22Rv1 (cell line): ENCODE measurements at regions not wholly inside any gene's neighbourhood (a gene's known extent, or its start where the extent isn't known, plus 50 kb on each side); places are given as distances from the start of the nearest gene placed in this dataset.
"Not testable (repeated sequence)": the region's sequence is repeated elsewhere in the genome, so short reads cannot be mapped to it uniquely, and the experiment has no call there.

Experiments used
- H3K27ac ChIP-seq: fragments of 450-650 bp; 2 replicates; pipeline ENCODE4 v1.5.1; 2017
- CTCF ChIP-seq: fragments of 450-650 bp; IDR thresholded peaks from 2 replicates; pipeline ENCODE4 v1.5.1; 2017; ENCODE audit warnings: mild to moderate bottlenecking
- ZFX ChIP-seq: fragments of 450-650 bp; IDR thresholded peaks from 2 replicates; pipeline ENCODE4 v1.6.1; 2017; ENCODE audit warnings: antibody characterized with exemption, borderline replicate concordance

DNA sequence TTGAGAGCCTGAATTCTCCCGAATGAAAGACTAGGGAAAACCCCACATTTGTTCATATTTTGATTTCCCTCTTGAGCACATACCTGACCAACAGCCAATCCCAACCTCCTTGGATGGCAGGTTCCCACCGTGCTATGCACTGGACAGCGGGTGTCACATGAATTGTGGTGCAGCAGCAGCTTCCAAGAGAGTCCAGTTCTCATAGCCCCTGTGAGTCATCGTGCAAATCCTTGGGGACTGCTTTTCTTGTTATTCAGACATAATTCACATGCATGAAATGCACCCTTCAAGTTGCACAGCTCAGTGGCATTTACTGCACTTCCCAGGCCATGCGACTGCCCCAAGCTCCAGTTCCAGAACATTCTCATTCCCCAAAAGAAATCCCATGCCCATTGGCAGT, 67.8 kb upstream of the PPP2R2D start:
- TF ChIP-seq ZFX (no peak), CTCF (no peak)
- H3K27ac ChIP-seq: no peak overlapping the region

DNA sequence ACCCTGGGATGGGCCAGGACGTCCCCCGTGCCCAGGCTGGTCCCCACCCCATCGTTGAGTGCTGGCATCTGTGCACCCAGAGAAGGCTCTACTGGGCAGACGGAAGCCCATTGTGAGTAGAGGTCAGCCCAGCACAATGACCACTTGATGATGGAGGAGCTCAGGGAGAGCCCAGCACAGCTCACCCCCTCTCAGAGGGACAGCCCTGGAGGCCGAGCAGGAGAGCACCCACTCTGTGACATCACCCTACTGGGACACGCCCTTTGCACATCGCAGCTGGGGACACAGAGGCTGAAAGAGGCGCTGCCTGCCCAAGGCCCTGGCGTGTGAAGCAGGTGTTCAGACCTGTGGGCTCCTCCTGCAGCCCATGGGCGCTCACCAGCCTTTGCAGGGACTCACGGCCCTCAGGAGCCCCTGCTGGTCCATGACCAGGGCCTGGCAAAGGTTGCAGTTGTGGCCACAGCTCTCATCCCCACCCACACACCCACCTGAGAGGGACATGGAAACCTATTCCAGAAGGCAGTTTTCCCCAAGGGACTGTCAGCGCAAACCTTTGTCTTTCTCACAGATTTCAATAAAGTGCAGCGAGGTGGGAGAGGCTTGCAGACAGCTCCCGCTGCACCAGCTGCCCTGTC, 67.2 kb upstream of the PPP2R2D start:
- no peak overlapping the region for H3K27ac ChIP-seq
- TF ChIP-seq CTCF (no peak), ZFX (no peak)

DNA sequence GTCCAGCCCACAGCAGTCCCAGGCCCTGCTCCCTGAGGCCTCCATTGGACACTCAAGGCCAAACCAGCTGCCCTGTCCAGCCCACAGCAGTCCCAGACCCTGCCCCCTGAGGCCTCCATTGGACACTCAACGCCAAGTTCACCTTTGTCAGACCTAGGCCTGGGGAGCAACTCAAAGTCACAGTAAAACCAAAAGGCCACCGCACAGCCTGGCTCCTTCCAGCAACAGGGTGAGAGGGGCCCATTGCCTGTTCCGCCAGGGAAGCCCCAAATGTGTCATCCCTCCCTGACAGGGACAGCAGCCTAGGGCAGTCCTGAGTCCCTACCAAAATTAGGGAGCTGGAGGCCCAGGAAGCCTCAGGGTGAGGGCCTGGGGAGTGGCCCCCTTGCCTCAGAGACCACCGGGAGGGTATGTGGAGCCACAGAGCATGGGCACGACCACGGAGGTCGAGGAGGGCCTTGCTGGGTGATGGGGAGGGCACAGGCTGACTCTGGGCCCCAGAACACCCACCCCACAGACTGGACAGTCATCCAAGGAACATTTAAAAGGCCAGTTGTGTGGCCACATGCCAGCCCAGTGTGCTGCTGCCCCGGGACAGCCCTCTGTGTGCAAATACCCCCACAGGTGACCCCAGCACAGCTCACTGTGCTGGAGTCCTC, 66.5 kb upstream of the PPP2R2D start:
- TF ChIP-seq CTCF (no peak), ZFX (no peak)
- no peak overlapping the region for H3K27ac ChIP-seq

DNA sequence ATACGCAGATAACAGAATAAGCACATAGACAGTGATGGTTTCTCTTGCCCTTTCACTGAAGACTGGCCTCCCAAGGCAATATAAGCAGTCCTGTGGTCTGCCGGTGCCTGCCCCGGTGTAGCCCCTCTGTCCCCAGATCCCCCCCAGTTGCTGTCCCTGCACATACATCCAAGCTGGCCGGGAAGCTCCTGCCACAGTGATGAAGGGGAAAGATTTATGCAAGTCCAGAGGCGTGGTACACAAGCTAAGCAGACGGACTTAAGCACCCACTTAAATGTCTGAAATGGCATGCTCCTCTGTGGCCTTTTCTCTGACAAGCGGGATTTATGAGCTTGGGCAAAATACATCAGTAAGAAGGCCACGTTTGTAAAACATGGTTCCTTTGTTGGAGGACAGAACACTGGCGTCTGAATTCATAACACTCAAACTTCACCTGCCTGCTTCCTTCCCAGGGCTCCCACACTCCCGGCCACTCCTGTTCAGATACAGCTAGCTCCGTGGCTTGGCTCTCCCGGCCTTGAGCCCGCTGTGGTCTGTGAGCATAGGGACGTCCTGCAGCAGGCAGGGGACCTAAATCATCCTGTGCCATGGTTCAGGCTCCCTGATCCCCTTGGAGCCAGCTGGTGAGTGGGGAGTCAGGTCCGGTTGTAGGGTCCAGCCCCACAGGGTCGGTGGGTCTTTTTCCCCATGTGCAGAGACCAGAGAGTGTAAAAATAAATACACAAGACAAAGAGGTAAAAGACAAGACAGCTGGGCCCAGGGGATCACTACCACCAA, 61.7 kb upstream of the PPP2R2D start:
- TF ChIP-seq CTCF: no peak
- TF ChIP-seq ZFX: no peak
- H3K27ac ChIP-seq: no peak overlapping the region

GRCh38 chr10:131839880-131840787, 60.7 kb upstream of the PPP2R2D start:
- not testable (repeated sequence) for H3K27ac ChIP-seq
- peak; percentile 71 for TF ChIP-seq CTCF

GRCh38 chr10:131840788-131841118, 60.1 kb upstream of the PPP2R2D start:
- no peak overlapping the region for H3K27ac ChIP-seq
- no peak for TF ChIP-seq CTCF
- TF ChIP-seq ZFX: no peak
